K562 (cell line): ENCODE measurements at regions not wholly inside any gene's neighbourhood (a gene's known extent, or its start where the extent isn't known, plus 50 kb on each side); places are given as distances from the start of the nearest gene placed in this dataset.

Experiments used
- ATAC-seq: fragments of 200-7000 bp; cut with Tn5 transposase; 3 replicates; pipeline ENCODE4 v1.9.1; 2020; ENCODE audit warnings: moderate library complexity
- BruUV-seq: library from RNA; stranded (reverse); fragments of 400-500 nt; replicated peaks from 2 replicates; lab custom pipeline; 2021; lab: Mats Ljungman, UMichigan
- CTCF ChIA-PET: fragments of 300-600 bp; formaldehyde crosslinking; extraction: SDS; loops from one replicate; lab custom pipeline; 2021; ENCODE audit warnings: low intra/inter-chr PET ratio; lab: Yijun Ruan, JAX
- POLR2A ChIA-PET: fragments of 300-600, 350-650 bp; sonication (Branson Sonifier 250); formaldehyde crosslinking; extraction: SDS; loops from one replicate; lab custom pipeline; 2021; ENCODE audit warnings: antibody characterized with exemption, inconsistent platforms; lab: Yijun Ruan, JAX
- DNase-seq, 4 experiments: peaks; one replicate each; pipeline versions ENCODE4 v3.0.0 to v3.0.0-alpha.2; 2011 to 2018; ENCODE audit warnings: low spot score in 3 of 4, mixed read lengths in 3 of 4; ENCODE audit errors: extremely low read depth in 1 of 4
- FAIRE-seq: peaks from 2 replicates; lab custom pipeline; 2011; peaks lifted over from hg19 to GRCh38; lab: Jason Lieb, UNC
- H2AFZ ChIP-seq: 2 replicates; pipeline ENCODE4 v1.6.0; 2011; ENCODE audit warnings: low read depth, low read length, control low read depth, inconsistent platforms
- H3K27ac ChIP-seq: fragments of 200-600 bp; 3 replicates; pipeline ENCODE4 v1.8.0; 2011; ENCODE audit warnings: low read depth, mild to moderate bottlenecking, control low read depth, inconsistent platforms, low read length, moderate library complexity, mixed read lengths; ENCODE audit errors: extremely low read depth
- H3K27me3 ChIP-seq, 2 experiments: fragments of 300-600 bp in 1 of 2; 2 replicates in 1 of 2; 3 replicates in 1 of 2; pipeline versions ENCODE4 v1.6.0 to v1.8.0; 2011; ENCODE audit warnings: inconsistent platforms in 2 of 2, low read length in 2 of 2, mild to moderate bottlenecking in 1 of 2, mixed read lengths in 1 of 2, moderate library complexity in 1 of 2; ENCODE audit not compliant: control insufficient read depth in 2 of 2, insufficient read depth in 2 of 2
- H3K36me3 ChIP-seq: fragments of 300-600 bp; 3 replicates; pipeline ENCODE4 v1.8.0; 2011; ENCODE audit warnings: mild to moderate bottlenecking, low read length, inconsistent platforms; ENCODE audit not compliant: control insufficient read depth, insufficient read depth
- H3K4me1 ChIP-seq, 2 experiments: fragments of 200-600 bp in 1 of 2; replicated peaks in 1 of 2; 2 replicates in 1 of 2; 3 replicates in 1 of 2; pipeline versions ENCODE4 v1.5.1 to v1.8.0; 2011; ENCODE audit warnings: inconsistent platforms in 2 of 2, low read length in 2 of 2, mild to moderate bottlenecking in 1 of 2, mixed read lengths in 1 of 2, moderate library complexity in 1 of 2; ENCODE audit not compliant: control insufficient read depth in 2 of 2, insufficient read depth in 2 of 2
- H3K4me2 ChIP-seq: 2 replicates; pipeline ENCODE4 v1.6.1; 2011; ENCODE audit warnings: low read length, control low read depth, inconsistent platforms, mixed read lengths; ENCODE audit not compliant: insufficient read depth
- H3K4me3 ChIP-seq: fragments of 200-600 bp; sonication (generic), shearing (Covaris generic); 2 replicates; pipeline ENCODE4 v1.5.1; 2016; ENCODE audit warnings: control low read depth, inconsistent platforms
- H3K79me2 ChIP-seq: fragments of 200-600 bp; 3 replicates; pipeline ENCODE4 v1.8.0; 2011; ENCODE audit warnings: low read length, inconsistent platforms; ENCODE audit not compliant: control insufficient read depth, insufficient read depth
- H3K9ac ChIP-seq, 2 experiments: 2 replicates each; pipeline versions ENCODE4 v1.6.0 to v1.6.1; 2011; ENCODE audit warnings: low read depth in 2 of 2, low read length in 2 of 2, control low read depth in 1 of 2, inconsistent platforms in 1 of 2, mild to moderate bottlenecking in 1 of 2, mixed read lengths in 1 of 2; ENCODE audit not compliant: insufficient read depth in 1 of 2
- H3K9me1 ChIP-seq: one replicate; pipeline ENCODE4 v1.6.0; 2011; ENCODE audit warnings: inconsistent platforms, mild to moderate bottlenecking, low read length, moderate library complexity; ENCODE audit not compliant: control insufficient read depth, insufficient read depth
- H3K9me3 ChIP-seq: replicated peaks from 2 replicates; pipeline ENCODE4 v1.5.1; 2011; ENCODE audit warnings: low read depth, low read length, inconsistent platforms; ENCODE audit not compliant: control insufficient read depth, insufficient read depth
- H4K20me1 ChIP-seq: replicated peaks from 2 replicates; pipeline ENCODE4 v1.6.1; 2011; ENCODE audit warnings: low read length, inconsistent platforms, mixed read lengths; ENCODE audit not compliant: control insufficient read depth, insufficient read depth
- ATF1 ChIP-seq, 2 experiments: fragments of 450-650 bp in 1 of 2; IDR thresholded peaks; 2 replicates each; pipeline ENCODE4 v1.6.1; 2016; ENCODE audit warnings: missing compliant biosample characterization in 1 of 2, missing genetic modification characterization in 1 of 2
- ATF2 ChIP-seq: sonication (generic); formaldehyde crosslinking; IDR thresholded peaks from 2 replicates; pipeline ENCODE4 v1.8.1; 2022; ENCODE audit warnings: missing genetic modification reagents
- CTBP1 ChIP-seq: fragments of 450-650 bp; IDR thresholded peaks from 2 replicates; pipeline ENCODE4 v1.6.1; 2016; ENCODE audit warnings: borderline replicate concordance
- E2F4 ChIP-seq: sonication (generic); formaldehyde crosslinking; IDR thresholded peaks from 2 replicates; pipeline ENCODE4 v1.8.0; 2022; ENCODE audit warnings: mild to moderate bottlenecking, low read depth, missing genetic modification reagents
- ESRRA ChIP-seq: fragments of 450-650 bp; IDR thresholded peaks from 2 replicates; pipeline ENCODE4 v1.6.1; 2014; ENCODE audit warnings: low read depth, mild to moderate bottlenecking, moderate library complexity, borderline replicate concordance
- KAT7 ChIP-seq: sonication (generic); formaldehyde crosslinking; IDR thresholded peaks from 2 replicates; pipeline ENCODE4 v1.8.0; 2022; ENCODE audit warnings: missing genetic modification reagents, mild to moderate bottlenecking, borderline replicate concordance
- MAFK ChIP-seq: IDR thresholded peaks from 2 replicates; pipeline ENCODE4 v1.6.1; 2011; ENCODE audit warnings: low read length, improper control_type of control experiment
- MBD2 ChIP-seq: sonication (generic); IDR thresholded peaks from 2 replicates; pipeline ENCODE4 v1.6.1; 2016; ENCODE audit warnings: low read depth, borderline replicate concordance
- NCOA1 ChIP-seq: fragments of 450-650 bp; IDR thresholded peaks from 2 replicates; pipeline ENCODE4 v1.6.1; 2016; ENCODE audit warnings: low read depth
- PTBP1 ChIP-seq: fragments of 200-400 bp; formaldehyde crosslinking; IDR thresholded peaks from 2 replicates; pipeline ENCODE4 v1.6.1; 2017; ENCODE audit warnings: low read depth, low read length
- TBP ChIP-seq: optimal IDR thresholded peaks from 2 replicates; pipeline ENCODE3; 2011; ENCODE audit warnings: low read depth, low read length, improper control_type of control experiment
- TCF15 ChIP-seq: fragments of 250-450 bp; sonication (Bioruptor Pico); IDR thresholded peaks from 2 replicates; pipeline ENCODE4 v1.8.0; 2022; ENCODE audit warnings: moderate library complexity, mild to moderate bottlenecking, inconsistent platforms
- USF2 ChIP-seq: sonication (generic); formaldehyde crosslinking; IDR thresholded peaks from 2 replicates; pipeline ENCODE4 v1.5.0; 2020; ENCODE audit warnings: missing genetic modification reagents
- VEZF1 ChIP-seq: fragments of 200-800 bp; sonication (Bioruptor generic); IDR thresholded peaks from 2 replicates; pipeline ENCODE4 v1.6.1; 2017; ENCODE audit warnings: missing genetic modification characterization, missing compliant biosample characterization
- ZNF277 ChIP-seq: fragments of 250-450 bp; sonication (Bioruptor Pico); IDR thresholded peaks from 2 replicates; pipeline ENCODE4 v1.8.0; 2022; ENCODE audit warnings: inconsistent platforms, mild to moderate bottlenecking, moderate library complexity, borderline replicate concordance
- ZNF408 ChIP-seq: fragments of 250-450 bp; sonication (Bioruptor Pico); IDR thresholded peaks from 2 replicates; pipeline ENCODE4 v1.4.0; 2020; ENCODE audit warnings: low read depth, mild to moderate bottlenecking, moderate library complexity
- ZNF57 ChIP-seq: fragments of 450-650 bp; formaldehyde crosslinking; IDR thresholded peaks from 2 replicates; pipeline ENCODE4 v1.4.0; 2020; ENCODE audit warnings: mild to moderate bottlenecking, moderate library complexity
- WGBS: fragments of 100-300 bp; shearing (Covaris generic); methylation state at CpG from one replicate; pipeline ENCODE4 v1.1.6; 2016; ENCODE audit warnings: low coverage, mixed read lengths; ENCODE audit not compliant: insufficient coverage; ENCODE audit errors: missing lambda C conversion rate; 5-methylcytosine and 5-hydroxymethylcytosine counted together
- in situ Hi-C: fragments of 300-500 bp; cut with MboI; formaldehyde crosslinking; loops from 4 replicates; pipeline ENCODE4 v1.15.0; 2018; ENCODE audit warnings: inconsistent platforms, mixed read lengths
- intact Hi-C: fragments of 100-400 bp; cut with micrococcal nuclease; formaldehyde crosslinking; loops from 2 replicates; pipeline ENCODE4 v1.14.2; 2022

GRCh38 chr10:64738462-64738861, 1217.3 kb downstream of the REEP3 start (continued):
- TF ChIP-seq ZNF408 (CRISPR knock-in tag): no peak
- TF ChIP-seq ESRRA: no peak
- no peak for TF ChIP-seq MAFK
- TF ChIP-seq ATF2: no peak
- TF ChIP-seq NCOA1: no peak
- no peak for TF ChIP-seq PTBP1
- no peak for TF ChIP-seq E2F4
- no peak for TF ChIP-seq MBD2
- TF ChIP-seq KAT7 (CRISPR knock-in tag): no peak
- TF ChIP-seq ATF1 (CRISPR knock-in tag; IDR thresholded peaks at IDR 0.05): no peak
- no peak for TF ChIP-seq ATF1 (tag; IDR thresholded peaks at IDR 0.05)
- no peak for TF ChIP-seq TBP
- TF ChIP-seq, all 486 proteins: peak for 0

- Histone ChIP-seq H3K4me1 (no peaks in the 10 kb centered on the region), H3K27me3 (no peaks in the 10 kb centered on the region), H3K36me3 (no peaks in the 10 kb centered on the region), H3K9ac (no peak overlapping the region), H3K9me1 (no peaks in the 10 kb centered on the region), H3K4me3 (no peak overlapping the region), H3K27ac (no peak overlapping the region), H3K4me2 (no peak overlapping the region), H2AFZ (no peak overlapping the region), H4K20me1 (no peaks in the 10 kb centered on the region), H3K79me2 (no peaks in the 10 kb centered on the region), H3K9me3 (no peaks in the 10 kb centered on the region)
- ATAC-seq (no peak), FAIRE-seq (no peak), DNase-seq (no peak)
- ChIA-PET CTCF (no interaction called here), POLR2A (no interaction called here)
- no TSS peak for BruUV-seq
- intact Hi-C loops: no loop called here
- in situ Hi-C loops: no loop called here
- 0% methylated on average over 1 of the region's 1 CpG for WGBS
- TF ChIP-seq TCF15 (CRISPR knock-in tag): no peak
- TF ChIP-seq ZNF57: no peak
- TF ChIP-seq CTBP1: no peak
- no peak for TF ChIP-seq ZNF277 (CRISPR knock-in tag)
- TF ChIP-seq USF2 (CRISPR knock-in tag): no peak
- no peak for TF ChIP-seq VEZF1 (CRISPR knock-in tag)
These were observed 1224.4 kb downstream of the REEP3 start for GRCh38 chr10:64745565-64745964.
